NCI-H2107 treated with DMSO at 0.1 percent for 48 hours (cell line): ENCODE measurements at regions not wholly inside any gene's neighbourhood (a gene's known extent, or its start where the extent isn't known, plus 50 kb on each side); places are given as distances from the start of the nearest gene placed in this dataset.

Experiments used
- DNase-seq: peaks from one replicate; lab custom pipeline; 2025; ENCODE audit not compliant: unreplicated experiment; lab: John Stamatoyannopoulos, UW

GRCh38 chr15:96414875-96415274 lies 84.4 kb downstream of the NR2F2 start:
- DNase-seq = no peak

- DNase-seq = no peak
Measured at GRCh38 chr15:96415513-96416217, 85.2 kb downstream of the NR2F2 start.

- DNase-seq = peak; percentile 1
Measured at GRCh38 chr15:96416218-96416933, 85.9 kb downstream of the NR2F2 start.

- no peak for DNase-seq
Measured at GRCh38 chr15:96416934-96417759, 86.6 kb downstream of the NR2F2 start.

DNA sequence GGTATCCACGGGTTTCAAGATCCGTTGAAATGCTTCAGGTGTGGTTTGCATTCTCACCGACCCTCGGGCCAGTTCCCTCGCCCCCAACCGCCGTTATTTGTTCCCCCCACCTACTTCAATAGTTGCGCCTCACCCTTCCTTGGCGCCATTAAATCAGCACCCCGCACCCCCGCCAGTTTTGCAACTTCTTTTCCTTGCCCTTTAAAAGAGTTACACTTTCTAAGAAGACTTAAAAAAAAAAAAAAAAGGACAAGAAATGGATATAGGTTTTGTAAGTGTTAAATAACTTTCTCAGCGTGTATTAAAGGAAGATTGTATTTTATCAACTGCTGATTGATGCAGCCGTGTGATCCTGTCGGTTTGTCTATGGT lies 87.2 kb downstream of the NR2F2 start:
- no peak for DNase-seq

DNA sequence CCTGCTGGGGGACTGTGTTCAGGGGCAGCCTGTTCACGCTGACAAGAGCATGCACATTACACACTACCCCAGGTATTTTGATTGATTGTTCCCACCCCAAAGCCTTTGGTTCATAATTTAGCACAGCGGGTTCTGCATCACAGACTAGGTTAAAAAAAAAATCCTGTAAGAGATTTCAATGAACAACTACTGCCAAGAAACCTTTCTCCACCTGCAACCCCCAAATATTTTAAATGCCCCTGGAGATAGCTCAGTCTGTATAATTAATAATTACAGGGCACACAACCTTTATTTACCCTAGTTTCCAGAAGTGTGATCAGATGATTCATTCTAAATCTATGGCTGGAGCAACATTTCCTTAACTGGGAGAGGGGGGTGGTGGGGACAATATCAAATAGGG lies 87.6 kb downstream of the NR2F2 start:
- DNase-seq = no peak

DNA sequence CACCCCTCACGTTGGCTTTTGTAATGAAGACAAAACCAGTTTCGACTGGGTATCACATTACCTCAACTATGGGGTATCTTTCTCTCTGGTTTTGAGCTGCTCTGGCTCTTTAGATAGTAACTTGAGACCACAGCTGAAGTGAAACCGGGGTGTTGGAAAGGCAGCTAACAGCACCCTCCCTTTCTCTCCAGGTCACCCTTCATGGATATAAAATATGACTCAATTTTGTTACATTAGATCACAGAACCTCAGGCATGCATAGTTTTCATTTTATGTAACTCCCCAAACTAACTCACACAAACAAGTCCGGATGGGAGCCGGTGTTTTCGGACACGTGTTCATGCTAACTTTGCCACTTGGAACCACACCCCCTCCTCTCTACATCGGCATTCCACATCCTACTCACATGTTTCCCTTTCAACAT lies 90.7 kb downstream of the NR2F2 start:
- DNase-seq = peak; percentile 24

GRCh38 chr15:96422125-96422524 lies 91.6 kb downstream of the NR2F2 start:
- no peak for DNase-seq

GRCh38 chr15:96424674-96425073 lies 94.2 kb downstream of the NR2F2 start:
- DNase-seq = no peak

- no peak for DNase-seq
Measured at GRCh38 chr15:96428742-96429141, 98.2 kb downstream of the NR2F2 start.

- no peak for DNase-seq
Measured at GRCh38 chr15:96431786-96432185, 101.3 kb downstream of the NR2F2 start.

- DNase-seq = no peak
Measured at GRCh38 chr15:96435022-96435421, 104.5 kb downstream of the NR2F2 start.

DNA sequence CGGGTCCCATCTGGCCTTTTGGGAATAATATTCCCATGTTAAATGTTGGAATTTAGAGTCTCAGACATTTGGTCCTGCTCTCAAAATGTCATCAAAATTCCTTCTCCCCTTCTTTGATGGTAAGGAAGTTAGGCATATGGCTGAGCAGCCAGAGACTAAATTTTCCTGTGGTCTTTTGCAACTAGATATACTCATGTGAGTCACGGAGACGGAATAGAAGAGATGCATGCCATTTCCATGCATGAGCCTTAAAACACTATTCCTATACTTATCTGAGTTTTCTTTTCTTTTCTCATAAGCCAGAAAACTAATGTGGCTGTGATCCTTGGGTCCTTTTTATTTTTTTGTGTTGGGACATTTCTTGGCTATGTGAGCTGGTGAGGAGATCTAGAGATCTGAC lies 105.3 kb downstream of the NR2F2 start:
- no peak for DNase-seq

GRCh38 chr15:96440978-96441377 lies 110.5 kb downstream of the NR2F2 start:
- DNase-seq = no peak

GRCh38 chr15:96442076-96442475 lies 111.6 kb downstream of the NR2F2 start:
- no peak for DNase-seq

DNA sequence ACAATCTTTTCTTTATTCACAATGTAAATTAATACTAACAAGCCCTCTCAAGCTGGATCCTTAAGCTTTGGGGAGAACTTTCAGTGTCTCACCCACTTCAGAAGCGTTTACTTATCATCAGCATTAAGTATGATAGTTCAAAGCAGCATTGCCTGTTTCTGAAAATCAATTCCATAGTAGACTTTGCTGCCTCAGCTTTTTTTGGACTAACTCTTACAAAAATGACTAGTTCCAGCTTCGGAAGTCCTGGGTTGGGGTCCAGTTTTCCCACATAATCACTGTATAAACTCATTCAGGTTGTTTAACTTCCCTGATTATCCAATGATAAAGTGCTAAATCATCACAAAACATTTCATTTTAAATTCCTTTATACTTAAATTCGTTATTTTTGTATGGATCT lies 114.4 kb downstream of the NR2F2 start:
- DNase-seq = no peak

GRCh38 chr15:96448923-96449322 lies 118.4 kb downstream of the NR2F2 start:
- DNase-seq = no peak

DNA sequence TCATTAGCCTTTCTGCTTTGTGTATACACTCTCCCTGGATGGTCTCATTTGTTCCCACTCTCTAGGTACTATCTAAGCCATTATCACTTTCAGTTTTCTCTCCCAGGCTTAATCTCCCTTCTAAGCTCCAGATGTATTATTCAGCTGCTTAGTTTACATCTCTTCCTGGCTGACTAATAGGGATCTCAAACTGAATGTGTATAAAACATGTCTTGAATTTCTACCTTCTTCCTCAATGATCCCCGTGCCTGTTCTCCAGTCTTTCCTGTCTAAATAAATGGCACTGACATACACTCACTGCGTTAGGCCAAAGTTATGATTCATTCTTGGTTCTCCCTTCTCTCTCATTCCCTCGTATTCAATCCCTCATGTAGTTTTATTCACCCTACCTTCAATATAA lies 127.3 kb downstream of the NR2F2 start:
- DNase-seq = no peak

DNA sequence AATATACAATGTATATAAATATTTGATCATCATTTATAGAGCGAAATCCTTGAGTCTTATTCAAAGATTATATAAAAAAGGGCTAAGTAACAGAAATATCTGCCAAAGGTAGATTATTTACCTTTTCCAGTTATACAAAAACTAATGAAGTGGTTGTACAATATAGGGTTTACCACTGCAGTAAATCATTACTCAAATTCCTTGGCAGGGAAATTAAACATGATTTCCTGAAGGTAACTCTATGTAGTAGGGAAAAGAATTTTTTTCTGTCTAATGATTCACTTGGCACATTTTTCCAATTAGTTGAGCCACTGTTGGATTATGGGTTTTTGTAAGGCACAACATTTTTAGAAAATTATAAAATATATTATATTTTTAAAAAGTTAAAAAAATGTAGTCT lies 129.6 kb downstream of the NR2F2 start:
- DNase-seq = no peak

- DNase-seq = no peak
Measured at GRCh38 chr15:96462768-96463750, 132.6 kb downstream of the NR2F2 start.
